Stimulated activated CD4-positive, alpha-beta T cell treated with anti-CD3 and anti-CD28 coated beads, Interleukin-4, amount 100 ng/mL, for 24 hours (primary cell): ENCODE measurements at regions not wholly inside any gene's neighbourhood (a gene's known extent, or its start where the extent isn't known, plus 50 kb on each side); places are given as distances from the start of the nearest gene placed in this dataset.
"Not testable (repeated sequence)": the region's sequence is repeated elsewhere in the genome, so short reads cannot be mapped to it uniquely, and the experiment has no call there.

Experiments
- DNase-seq: peaks from one replicate; pipeline ENCODE4 v3.0.0-alpha.2; 2020

GRCh38 chr6:27112974-27113373 is 134.5 kb upstream of the PRSS16 start:
- no peak for DNase-seq

- no peak for DNase-seq
Observed at GRCh38 chr6:27119329-27119728, 128.2 kb upstream of the PRSS16 start.

- DNase-seq: no peak
Observed at GRCh38 chr6:27119761-27120160, 127.7 kb upstream of the PRSS16 start.

- no peak for DNase-seq
Observed at GRCh38 chr6:27121640-27122039, 125.9 kb upstream of the PRSS16 start.

- no peak for DNase-seq
Observed at GRCh38 chr6:27124252-27124657, 123.2 kb upstream of the PRSS16 start.

- no peak for DNase-seq
Observed at GRCh38 chr6:27126046-27126814, 121.3 kb upstream of the PRSS16 start.

- DNase-seq: peak; percentile 89
Observed at GRCh38 chr6:27126815-27127537, 120.5 kb upstream of the PRSS16 start.

GRCh38 chr6:27127874-27128273 is 119.6 kb upstream of the PRSS16 start:
- not testable (repeated sequence) for DNase-seq

- DNase-seq: no peak
Observed at GRCh38 chr6:27128311-27129094, 119.0 kb upstream of the PRSS16 start.

GRCh38 chr6:27129095-27129815 is 118.2 kb upstream of the PRSS16 start:
- DNase-seq: no peak

GRCh38 chr6:27129917-27130316 is 117.6 kb upstream of the PRSS16 start:
- DNase-seq: no peak

- DNase-seq: no peak
Observed at GRCh38 chr6:27130668-27131428, 116.7 kb upstream of the PRSS16 start.

- not testable (repeated sequence) for DNase-seq
Observed at GRCh38 chr6:27132282-27132531, 115.3 kb upstream of the PRSS16 start.

GRCh38 chr6:27132532-27133280 is 114.8 kb upstream of the PRSS16 start:
- peak; percentile 90 for DNase-seq

- peak; percentile 70 for DNase-seq
Observed at GRCh38 chr6:27133281-27134227, 113.9 kb upstream of the PRSS16 start.

- no peak for DNase-seq
Observed at GRCh38 chr6:27135087-27135657, 112.3 kb upstream of the PRSS16 start.

GRCh38 chr6:27136077-27136644 is 111.3 kb upstream of the PRSS16 start:
- no peak for DNase-seq

GRCh38 chr6:27136978-27137814 is 110.3 kb upstream of the PRSS16 start:
- no peak for DNase-seq

GRCh38 chr6:27138406-27138805 is 109.1 kb upstream of the PRSS16 start:
- no peak for DNase-seq
